Astrocyte (in vitro differentiated cells and primary cell): ENCODE measurements at regions not wholly inside any gene's neighbourhood (a gene's known extent, or its start where the extent isn't known, plus 50 kb on each side); places are given as distances from the start of the nearest gene placed in this dataset.
"Not testable (repeated sequence)": the region's sequence is repeated elsewhere in the genome, so short reads cannot be mapped to it uniquely, and the experiment has no call there.

ENCODE experiments used
- DNase-seq: peaks from one replicate; pipeline ENCODE4 v3.0.0-alpha.2; 2010; ENCODE audit warnings: low read depth
- FAIRE-seq: peaks from 2 replicates; lab custom pipeline; 2011; peaks lifted over from hg19 to GRCh38; lab: Jason Lieb, UNC
- H2AFZ ChIP-seq: 2 replicates; pipeline ENCODE4 v1.6.0; 2012; ENCODE audit warnings: low read depth, low read length, inconsistent platforms
- H3K27ac ChIP-seq: 2 replicates; pipeline ENCODE4 v1.5.1; 2011; ENCODE audit warnings: low read depth, low read length, inconsistent platforms
- H3K27me3 ChIP-seq: 2 replicates; pipeline ENCODE4 v1.6.0; 2011; ENCODE audit warnings: low read length, inconsistent platforms; ENCODE audit not compliant: insufficient read depth
- H3K36me3 ChIP-seq: 2 replicates; pipeline ENCODE4 v1.5.1; 2011; ENCODE audit warnings: low read length, inconsistent platforms; ENCODE audit not compliant: insufficient read depth
- H3K4me1 ChIP-seq: 2 replicates; pipeline ENCODE4 v1.5.1; 2011; ENCODE audit warnings: low read length, inconsistent platforms; ENCODE audit not compliant: insufficient read depth
- H3K4me2 ChIP-seq: 2 replicates; pipeline ENCODE4 v1.6.0; 2012; ENCODE audit warnings: low read length, inconsistent platforms
- H3K4me3 ChIP-seq: 2 replicates; pipeline ENCODE4 v1.5.1; 2011; ENCODE audit warnings: low read depth, mild to moderate bottlenecking, low read length, inconsistent platforms; ENCODE audit not compliant: insufficient read depth
- H3K79me2 ChIP-seq: 2 replicates; pipeline ENCODE4 v1.6.0; 2012; ENCODE audit warnings: mild to moderate bottlenecking, low read length, inconsistent platforms; ENCODE audit not compliant: insufficient read depth
- H3K9ac ChIP-seq: 2 replicates; pipeline ENCODE4 v1.6.0; 2012; ENCODE audit warnings: mild to moderate bottlenecking, low read length, inconsistent platforms
- H3K9me3 ChIP-seq: 2 replicates; pipeline ENCODE4 v1.5.1; 2012; ENCODE audit warnings: low read depth, mild to moderate bottlenecking, low read length, inconsistent platforms; ENCODE audit not compliant: insufficient read depth
- H4K20me1 ChIP-seq: 2 replicates; pipeline ENCODE4 v1.6.0; 2012; ENCODE audit warnings: low read length, inconsistent platforms; ENCODE audit not compliant: insufficient read depth
- H3K27ac Mint-ChIP-seq: one replicate; pipeline ENCODE4 v1.8.0; 2021; ENCODE audit warnings: mild to moderate bottlenecking, mixed read lengths; ENCODE audit not compliant: unreplicated experiment
- H3K27me3 Mint-ChIP-seq: one replicate; pipeline ENCODE4 v1.8.0; 2021; ENCODE audit warnings: low read depth, mixed read lengths; ENCODE audit not compliant: unreplicated experiment
- H3K36me3 Mint-ChIP-seq: one replicate; pipeline ENCODE4 v1.8.0; 2021; ENCODE audit warnings: low read depth, mixed read lengths; ENCODE audit not compliant: unreplicated experiment
- H3K4me1 Mint-ChIP-seq: one replicate; pipeline ENCODE4 v1.8.0; 2021; ENCODE audit warnings: low read depth, mixed read lengths; ENCODE audit not compliant: unreplicated experiment
- H3K4me3 Mint-ChIP-seq: one replicate; pipeline ENCODE4 v1.8.0; 2021; ENCODE audit warnings: mild to moderate bottlenecking, moderate library complexity, mixed read lengths; ENCODE audit not compliant: unreplicated experiment
- H3K9me3 Mint-ChIP-seq: one replicate; pipeline ENCODE4 v1.8.0; 2021; ENCODE audit warnings: mild to moderate bottlenecking, mixed read lengths; ENCODE audit not compliant: unreplicated experiment
- EZH2 ChIP-seq: IDR thresholded peaks from 2 replicates; pipeline ENCODE4 v1.6.1; 2012; ENCODE audit warnings: mild to moderate bottlenecking, low read length, inconsistent platforms; ENCODE audit not compliant: insufficient read depth
- TF ChIP-seq, protein P1 (sequence below): IDR thresholded peaks from 2 replicates; pipeline ENCODE4 v1.5.1; 2011; ENCODE audit warnings: low read depth, mild to moderate bottlenecking, inconsistent platforms, low read length, moderate library complexity; ENCODE audit not compliant: insufficient read depth

DNA sequence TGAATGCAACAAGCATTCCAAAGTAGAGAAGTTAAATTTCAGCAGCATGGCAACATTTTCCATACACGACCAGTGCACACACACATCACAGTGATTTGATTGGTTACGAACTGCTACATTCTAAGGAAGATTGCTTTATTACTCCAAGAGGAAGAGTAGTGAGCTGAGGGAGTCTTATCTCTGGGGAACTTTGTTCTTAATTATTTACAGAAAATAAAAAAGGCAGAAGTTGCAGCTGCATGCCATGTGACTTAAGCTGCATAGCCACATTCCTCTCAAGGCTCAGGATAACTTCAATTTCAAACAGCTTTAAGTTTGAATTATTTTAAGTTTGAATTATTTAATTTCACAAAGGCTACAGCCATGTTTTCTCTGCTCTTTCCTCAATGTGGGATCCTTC lies 71.6 kb upstream of the HSPB3 start:
- Mint-ChIP-seq H3K36me3 (no peaks in the 10 kb centered on the region), H3K4me3 (no peak overlapping the region), H3K27ac (no peak overlapping the region), H3K4me1 (peaks cover 20% of the 10 kb centered on the region), H3K27me3 (no peaks in the 10 kb centered on the region), H3K9me3 (peaks cover 2% of the 10 kb centered on the region)
- TF ChIP-seq, protein P1, sequence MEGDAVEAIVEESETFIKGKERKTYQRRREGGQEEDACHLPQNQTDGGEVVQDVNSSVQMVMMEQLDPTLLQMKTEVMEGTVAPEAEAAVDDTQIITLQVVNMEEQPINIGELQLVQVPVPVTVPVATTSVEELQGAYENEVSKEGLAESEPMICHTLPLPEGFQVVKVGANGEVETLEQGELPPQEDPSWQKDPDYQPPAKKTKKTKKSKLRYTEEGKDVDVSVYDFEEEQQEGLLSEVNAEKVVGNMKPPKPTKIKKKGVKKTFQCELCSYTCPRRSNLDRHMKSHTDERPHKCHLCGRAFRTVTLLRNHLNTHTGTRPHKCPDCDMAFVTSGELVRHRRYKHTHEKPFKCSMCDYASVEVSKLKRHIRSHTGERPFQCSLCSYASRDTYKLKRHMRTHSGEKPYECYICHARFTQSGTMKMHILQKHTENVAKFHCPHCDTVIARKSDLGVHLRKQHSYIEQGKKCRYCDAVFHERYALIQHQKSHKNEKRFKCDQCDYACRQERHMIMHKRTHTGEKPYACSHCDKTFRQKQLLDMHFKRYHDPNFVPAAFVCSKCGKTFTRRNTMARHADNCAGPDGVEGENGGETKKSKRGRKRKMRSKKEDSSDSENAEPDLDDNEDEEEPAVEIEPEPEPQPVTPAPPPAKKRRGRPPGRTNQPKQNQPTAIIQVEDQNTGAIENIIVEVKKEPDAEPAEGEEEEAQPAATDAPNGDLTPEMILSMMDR, result no peak
- TF ChIP-seq EZH2, result no peak
- Histone ChIP-seq H3K9me3 (no peaks in the 10 kb centered on the region), H3K9ac (no peak overlapping the region), H3K79me2 (no peaks in the 10 kb centered on the region), H3K4me1 (peaks cover 14% of the 10 kb centered on the region), H3K27me3 (no peaks in the 10 kb centered on the region), H4K20me1 (no peaks in the 10 kb centered on the region), H3K4me2 (no peak overlapping the region), H2AFZ (no peak overlapping the region), H3K4me3 (no peak overlapping the region), H3K36me3 (no peaks in the 10 kb centered on the region), H3K27ac (no peak overlapping the region)
- FAIRE-seq (no peak), DNase-seq (no peak)

DNA sequence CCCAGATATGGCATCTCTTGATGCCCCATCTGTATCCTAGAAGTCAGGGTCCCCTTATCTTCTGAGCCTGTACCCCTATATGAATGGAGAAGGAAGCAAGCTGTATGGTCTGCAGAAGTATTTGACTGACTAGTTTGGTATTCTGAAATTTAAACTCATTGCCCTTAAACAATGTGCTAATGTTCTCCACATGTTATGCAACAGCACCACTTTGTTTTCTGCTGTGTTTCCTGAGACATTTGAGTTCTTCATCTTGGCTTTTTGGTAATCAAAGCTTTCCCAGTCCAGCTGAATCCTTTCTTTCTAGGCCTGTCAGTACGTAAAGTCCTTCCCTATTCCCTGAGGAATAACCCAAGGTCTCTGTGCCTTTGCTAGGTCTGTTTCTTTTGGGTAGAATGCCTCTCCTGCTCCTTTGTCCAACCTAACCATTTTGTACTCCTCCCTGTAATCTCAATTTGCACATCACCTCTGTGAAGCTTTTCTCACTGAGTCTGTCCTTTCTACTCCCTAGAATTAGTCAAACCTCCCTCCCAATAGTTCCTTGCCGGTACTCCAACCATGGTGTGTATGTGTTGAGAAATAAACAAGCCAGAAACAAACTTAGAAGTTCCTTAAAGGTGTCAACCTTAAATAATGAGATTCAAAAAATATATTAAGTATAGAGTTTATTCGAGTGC lies 72.1 kb upstream of the HSPB3 start:
- Mint-ChIP-seq H3K4me3 (no peak overlapping the region), H3K9me3 (peaks cover 2% of the 10 kb centered on the region), H3K36me3 (no peaks in the 10 kb centered on the region), H3K4me1 (peaks cover 20% of the 10 kb centered on the region), H3K27ac (no peak overlapping the region), H3K27me3 (no peaks in the 10 kb centered on the region)
- no peaks in the 10 kb centered on the region for H3K36me3 ChIP-seq
- H3K4me2 ChIP-seq, result no peak overlapping the region
- no peak overlapping the region for H2AFZ ChIP-seq
- no peak for DNase-seq
- no peak overlapping the region for H3K4me3 ChIP-seq
- H3K27ac ChIP-seq, result no peak overlapping the region
- peak; percentile 37 for FAIRE-seq
- no peaks in the 10 kb centered on the region for H3K9me3 ChIP-seq
- TF ChIP-seq, protein P1, result no peak
- no peak overlapping the region for H3K9ac ChIP-seq
- H4K20me1 ChIP-seq, result no peaks in the 10 kb centered on the region
- no peaks in the 10 kb centered on the region for H3K79me2 ChIP-seq
- peaks cover 11% of the 10 kb centered on the region for H3K4me1 ChIP-seq
- H3K27me3 ChIP-seq, result no peaks in the 10 kb centered on the region

DNA sequence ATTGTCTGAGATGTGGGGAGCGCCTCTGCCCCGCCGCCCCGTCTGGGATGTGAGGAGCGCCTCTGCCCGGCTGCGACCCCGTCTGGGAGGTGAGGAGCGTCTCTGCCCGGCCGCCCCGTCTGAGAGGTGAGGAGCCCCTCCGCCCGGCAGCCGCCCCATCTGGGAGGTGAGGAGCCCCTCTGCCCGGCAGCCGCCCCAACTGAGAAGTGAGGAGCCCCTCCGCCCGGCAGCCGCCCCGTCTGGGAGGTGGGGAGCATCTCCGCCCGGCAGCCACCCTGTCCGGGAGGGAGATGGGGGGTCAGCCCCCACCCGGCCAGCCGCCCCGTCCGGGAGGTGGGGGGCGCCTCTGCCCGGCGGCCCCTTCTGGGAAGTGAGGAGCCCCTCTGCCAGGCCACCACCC lies 70.9 kb upstream of the ARL15 start:
- H3K36me3 ChIP-seq, H3K27me3 Mint-ChIP-seq, H3K4me2 ChIP-seq, H3K4me3 ChIP-seq, H3K36me3 Mint-ChIP-seq, H3K79me2 ChIP-seq, H2AFZ ChIP-seq, FAIRE-seq, H4K20me1 ChIP-seq, H3K9me3 Mint-ChIP-seq, H3K9me3 ChIP-seq, H3K9ac ChIP-seq, H3K4me1 ChIP-seq, H3K27ac ChIP-seq, H3K27ac Mint-ChIP-seq, DNase-seq, H3K27me3 ChIP-seq, H3K4me3 Mint-ChIP-seq: not testable (repeated sequence)
- H3K4me1 Mint-ChIP-seq, result peaks cover 12% of the 10 kb centered on the region
